Thyroid gland (tissue), 4 donors: ENCODE measurements at regions not wholly inside any gene's neighbourhood (a gene's known extent, or its start where the extent isn't known, plus 50 kb on each side); places are given as distances from the start of the nearest gene placed in this dataset.

Experiments used
- CTCF ChIP-seq, 6 experiments: fragments of 200-600 bp in 3 of 6; fragments of 450-650 bp in 3 of 6; sonication (generic) in 3 of 6; IDR thresholded peaks; one replicate each; pipeline ENCODE4 v1.5.1; 2016 to 2019; ENCODE audit warnings: antibody characterized with exemption in 6 of 6, mild to moderate bottlenecking in 2 of 6, inconsistent platforms in 1 of 6, moderate library complexity in 1 of 6
- POLR2A ChIP-seq, 2 donors: fragments of 450-650 bp; IDR thresholded peaks; one replicate each; pipeline ENCODE4 v1.6.1; 2017; ENCODE audit warnings: antibody characterized with exemption in 2 of 2, mild to moderate bottlenecking in 2 of 2, moderate library complexity in 1 of 2

GRCh38 chr5:179420476-179420875, 75.2 kb upstream of the ADAMTS2 start:
- TF ChIP-seq CTCF (IDR thresholded peaks at IDR 0.05) (no peak), POLR2A (IDR thresholded peaks at IDR 0.05) (no peak)
